Epithelial cell of proximal tubule (primary cell): ENCODE measurements at regions not wholly inside any gene's neighbourhood (a gene's known extent, or its start where the extent isn't known, plus 50 kb on each side); places are given as distances from the start of the nearest gene placed in this dataset.

Experiments
- DNase-seq: peaks from one replicate; pipeline ENCODE4 v3.0.0-alpha.2; 2011; ENCODE audit warnings: low read depth
- H3K4me3 ChIP-seq: 2 replicates; pipeline ENCODE4 v1.5.1; 2011; ENCODE audit warnings: low read depth, mild to moderate bottlenecking, low read length
- TF ChIP-seq, protein P1 (sequence below): conservative IDR thresholded peaks from 2 replicates; pipeline ENCODE4 v1.5.1; 2012; ENCODE audit warnings: low read depth, mild to moderate bottlenecking, low read length

DNA sequence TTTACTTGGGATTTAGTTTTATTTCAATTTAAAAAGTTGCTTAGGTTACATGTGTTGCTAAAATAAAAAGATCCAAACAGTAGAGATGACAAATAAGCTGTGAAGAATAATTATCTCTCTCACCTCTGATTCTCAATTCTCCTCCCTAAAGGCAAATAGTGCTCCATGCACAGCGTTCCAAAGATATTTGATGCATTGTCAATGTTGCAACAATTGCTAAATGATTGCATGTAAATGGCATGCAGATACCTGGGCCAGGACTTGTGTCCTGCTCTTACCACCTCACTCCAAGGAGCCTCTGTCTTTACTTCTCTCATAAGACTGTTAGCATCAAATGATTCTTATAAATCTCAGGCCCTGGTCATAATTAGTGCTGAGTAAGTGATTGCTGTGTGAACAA is 217.7 kb downstream of the SEC23IP start:
- DNase-seq = no peak
- no peak overlapping the region for H3K4me3 ChIP-seq
- TF ChIP-seq, protein P1, sequence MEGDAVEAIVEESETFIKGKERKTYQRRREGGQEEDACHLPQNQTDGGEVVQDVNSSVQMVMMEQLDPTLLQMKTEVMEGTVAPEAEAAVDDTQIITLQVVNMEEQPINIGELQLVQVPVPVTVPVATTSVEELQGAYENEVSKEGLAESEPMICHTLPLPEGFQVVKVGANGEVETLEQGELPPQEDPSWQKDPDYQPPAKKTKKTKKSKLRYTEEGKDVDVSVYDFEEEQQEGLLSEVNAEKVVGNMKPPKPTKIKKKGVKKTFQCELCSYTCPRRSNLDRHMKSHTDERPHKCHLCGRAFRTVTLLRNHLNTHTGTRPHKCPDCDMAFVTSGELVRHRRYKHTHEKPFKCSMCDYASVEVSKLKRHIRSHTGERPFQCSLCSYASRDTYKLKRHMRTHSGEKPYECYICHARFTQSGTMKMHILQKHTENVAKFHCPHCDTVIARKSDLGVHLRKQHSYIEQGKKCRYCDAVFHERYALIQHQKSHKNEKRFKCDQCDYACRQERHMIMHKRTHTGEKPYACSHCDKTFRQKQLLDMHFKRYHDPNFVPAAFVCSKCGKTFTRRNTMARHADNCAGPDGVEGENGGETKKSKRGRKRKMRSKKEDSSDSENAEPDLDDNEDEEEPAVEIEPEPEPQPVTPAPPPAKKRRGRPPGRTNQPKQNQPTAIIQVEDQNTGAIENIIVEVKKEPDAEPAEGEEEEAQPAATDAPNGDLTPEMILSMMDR = no peak

DNA sequence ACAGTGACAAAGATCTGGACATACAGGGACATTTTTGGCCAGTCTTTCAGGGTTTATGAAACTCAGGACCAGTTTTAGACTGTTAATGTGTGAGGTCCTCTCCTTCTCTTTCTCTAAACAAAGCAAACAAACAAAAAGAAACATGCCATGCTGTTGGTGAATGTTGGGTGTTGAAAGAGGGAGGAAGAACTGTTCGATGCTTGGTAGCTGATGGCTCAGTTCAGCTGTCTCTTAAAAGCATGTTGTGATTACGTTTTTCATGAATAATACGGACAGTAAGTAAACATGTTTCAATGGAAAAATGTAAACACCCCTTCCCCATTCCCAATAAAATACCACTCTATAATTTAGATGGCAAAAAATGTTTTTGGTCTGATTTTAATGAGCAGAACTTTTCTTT is 219.1 kb downstream of the SEC23IP start:
- no peak for DNase-seq
- no peak overlapping the region for H3K4me3 ChIP-seq
- TF ChIP-seq, protein P1 = no peak

DNA sequence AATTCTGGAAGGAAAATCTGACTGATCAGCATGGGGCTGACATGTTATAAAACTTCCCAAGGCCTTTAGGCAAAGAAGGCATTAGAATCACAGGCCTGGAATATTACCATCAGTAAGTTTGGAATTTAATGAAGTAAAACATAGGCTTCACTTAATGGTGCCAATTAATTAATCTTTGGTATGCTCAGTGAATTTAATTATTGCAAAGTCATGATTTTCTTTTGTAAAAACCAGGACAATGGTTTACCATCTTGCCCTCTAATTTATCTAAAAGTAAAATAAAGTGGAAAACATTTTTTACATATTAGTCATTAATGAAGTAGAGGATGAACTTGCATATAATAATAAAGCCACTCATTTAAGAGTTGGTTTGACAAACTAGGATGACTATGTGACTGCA is 220.3 kb downstream of the SEC23IP start:
- H3K4me3 ChIP-seq = no peak overlapping the region
- DNase-seq = no peak
- TF ChIP-seq, protein P1 = no peak

DNA sequence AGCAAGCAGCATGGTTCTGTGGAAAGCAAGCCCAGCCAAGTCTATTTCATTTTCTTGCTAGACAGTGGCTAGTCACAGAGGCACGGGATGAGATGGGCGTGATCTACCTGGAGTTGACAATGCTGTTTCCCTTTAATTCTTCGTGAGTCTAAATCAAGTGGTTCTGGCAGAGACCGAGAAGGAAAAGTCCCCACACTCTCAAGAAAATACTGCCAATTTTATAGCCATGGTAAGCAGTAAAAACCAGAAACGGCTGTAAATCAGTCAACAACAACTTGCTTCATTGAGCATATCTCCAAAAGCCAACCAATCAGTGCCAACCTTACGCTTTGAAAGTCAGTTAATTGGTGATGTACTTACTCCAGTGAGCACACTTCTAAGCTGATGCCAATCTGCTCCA is 223.4 kb downstream of the SEC23IP start:
- DNase-seq = peak; percentile 30
- H3K4me3 ChIP-seq = no peak overlapping the region
- TF ChIP-seq, protein P1 = no peak

DNA sequence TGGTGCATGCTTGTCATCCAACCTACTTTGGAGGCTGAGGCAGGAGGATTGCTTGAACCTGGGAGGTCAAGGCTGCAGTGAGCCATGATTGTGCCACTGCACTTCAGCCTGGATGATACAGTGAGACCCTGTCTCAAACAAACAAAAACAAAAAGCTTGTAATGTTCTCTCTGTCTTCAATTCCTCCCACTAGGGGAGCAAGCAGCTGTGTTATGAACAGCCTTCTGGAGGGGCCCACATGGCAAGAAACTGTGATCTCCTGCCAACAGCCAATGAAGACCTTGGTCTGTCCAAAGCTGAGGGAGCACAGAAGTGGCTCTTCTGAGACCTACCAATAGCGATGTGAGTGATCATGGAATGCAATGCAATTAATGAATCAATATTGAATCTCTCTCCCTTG is 229.2 kb downstream of the SEC23IP start:
- no peak for DNase-seq
- TF ChIP-seq, protein P1 = no peak
- no peak overlapping the region for H3K4me3 ChIP-seq

DNA sequence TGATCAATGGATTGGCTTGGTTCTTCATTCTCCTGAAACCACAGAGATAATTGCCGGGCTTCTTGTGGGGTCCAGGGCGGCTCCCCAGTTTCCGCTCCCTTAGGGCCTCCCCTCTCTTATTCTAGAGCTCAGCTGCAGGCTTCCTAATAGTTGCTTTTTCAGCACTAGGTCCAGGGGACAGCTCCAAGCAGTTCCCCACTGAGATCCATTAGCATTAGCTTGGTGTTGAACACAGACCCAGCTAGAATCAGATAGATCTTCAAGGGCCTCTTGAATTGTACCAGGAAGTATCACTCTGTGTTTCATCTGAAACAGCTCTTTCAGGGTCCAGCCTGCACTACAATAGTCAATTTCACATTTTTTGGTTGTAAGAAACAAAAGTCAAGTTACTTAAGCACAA is 238.7 kb downstream of the SEC23IP start:
- no peak overlapping the region for H3K4me3 ChIP-seq
- TF ChIP-seq, protein P1 = no peak
- DNase-seq = no peak

DNA sequence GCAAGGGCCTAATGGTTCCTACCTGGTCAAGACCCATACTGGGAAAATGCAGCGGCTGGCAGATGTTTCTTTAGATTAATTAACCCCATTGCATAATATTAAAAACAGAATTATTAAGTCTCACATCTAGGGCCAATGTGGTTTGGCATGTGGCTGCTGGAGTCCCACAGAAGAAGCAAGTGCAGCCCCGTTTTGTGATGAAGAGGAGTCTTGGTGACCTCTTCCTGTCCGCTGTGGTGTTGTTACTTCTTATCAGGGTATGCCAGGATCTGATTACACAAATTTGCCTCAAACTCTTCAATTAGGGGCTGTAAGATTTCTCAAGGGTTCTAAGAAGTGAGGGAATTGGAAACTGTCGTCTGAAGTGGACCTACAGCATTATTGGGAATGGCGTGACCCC is 240.3 kb downstream of the SEC23IP start:
- DNase-seq = no peak
- TF ChIP-seq, protein P1 = no peak
- no peak overlapping the region for H3K4me3 ChIP-seq
